ENCODE measurements at regions not wholly inside any gene's neighbourhood (a gene's known extent, or its start where the extent isn't known, plus 50 kb on each side); places are given as distances from the start of the nearest gene placed in this dataset.
"Not testable (repeated sequence)": the region's sequence is repeated elsewhere in the genome, so short reads cannot be mapped to it uniquely, and the experiment has no call there.

GRCh38 chr5:92730486-92730885 is 850.5 kb downstream of the NR2F1-AS1 start:
- DNase-seq (ENCODE audit: low spot score): no peak
- intact Hi-C loops (cut with DNase I): no loop called here

- DNase-seq (ENCODE audit: low spot score): no peak
- intact Hi-C loops (cut with DNase I): no loop called here
These were observed 851.9 kb downstream of the NR2F1-AS1 start for GRCh38 chr5:92729088-92729487.

- DNase-seq (ENCODE audit: low spot score): no peak
- intact Hi-C loops (cut with DNase I): no loop called here
These were observed 865.0 kb downstream of the NR2F1-AS1 start for GRCh38 chr5:92715946-92716520.

GRCh38 chr5:92713826-92714225 is 867.2 kb downstream of the NR2F1-AS1 start:
- intact Hi-C loops (cut with DNase I): no loop called here
- no peak for DNase-seq (ENCODE audit: low spot score)

GRCh38 chr5:92713335-92713743 is 867.7 kb downstream of the NR2F1-AS1 start:
- DNase-seq (ENCODE audit: low spot score): no peak
- intact Hi-C loops (cut with DNase I): no loop called here

GRCh38 chr5:92711956-92712355 is 869.1 kb downstream of the NR2F1-AS1 start:
- intact Hi-C loops (cut with DNase I): no loop called here
- DNase-seq (ENCODE audit: low spot score): no peak

- intact Hi-C loops (cut with DNase I): no loop called here
- DNase-seq (ENCODE audit: low spot score): no peak
These were observed 876.4 kb downstream of the NR2F1-AS1 start for GRCh38 chr5:92704590-92704989.

- intact Hi-C loops (cut with DNase I): no loop called here
These were observed 877.0 kb downstream of the NR2F1-AS1 start for GRCh38 chr5:92703976-92704375.

GRCh38 chr5:92695123-92696003 is 885.7 kb downstream of the NR2F1-AS1 start:
- intact Hi-C loops (cut with DNase I): loop anchor here in 1 of 2 donors (5.0 to 10.0 kb wide), 2 partner anchors 559 to 577 kb away; no protein-coding TSS in a partner anchor
- no peak for DNase-seq (ENCODE audit: low spot score)

More at GRCh38 chr5:92703976-92704375, 877.0 kb downstream of the NR2F1-AS1 start:
- no peak for DNase-seq (ENCODE audit: low spot score)

- intact Hi-C loops (cut with DNase I): loop anchor here in 1 of 2 donors (10.0 kb wide), 1 partner anchor 561 kb away; no protein-coding TSS in a partner anchor
- DNase-seq (ENCODE audit: low spot score): no peak
These were observed 887.0 kb downstream of the NR2F1-AS1 start for GRCh38 chr5:92694067-92694466.

- DNase-seq (ENCODE audit: low spot score): not testable (repeated sequence)
- intact Hi-C loops (cut with DNase I): loop anchor here in 1 of 2 donors (10.0 kb wide), 1 partner anchor 563 kb away; no protein-coding TSS in a partner anchor
These were observed 889.1 kb downstream of the NR2F1-AS1 start for GRCh38 chr5:92691955-92692354.

GRCh38 chr5:92687821-92688722 is 892.9 kb downstream of the NR2F1-AS1 start:
- DNase-seq (ENCODE audit: low spot score): no peak
- intact Hi-C loops (cut with DNase I): no loop called here

GRCh38 chr5:92678640-92679039 is 902.4 kb downstream of the NR2F1-AS1 start:
- DNase-seq (ENCODE audit: low spot score): no peak
- intact Hi-C loops (cut with DNase I): no loop called here

- intact Hi-C loops (cut with DNase I): no loop called here
- DNase-seq (ENCODE audit: low spot score): no peak
These were observed 904.5 kb downstream of the NR2F1-AS1 start for GRCh38 chr5:92676215-92677165.

GRCh38 chr5:92674321-92674720 is 906.7 kb downstream of the NR2F1-AS1 start:
- intact Hi-C loops (cut with DNase I): no loop called here

GRCh38 chr5:92665506-92665905 is 915.5 kb downstream of the NR2F1-AS1 start:
- intact Hi-C loops (cut with DNase I): no loop called here
- DNase-seq (ENCODE audit: low spot score): no peak

More at GRCh38 chr5:92674321-92674720, 906.7 kb downstream of the NR2F1-AS1 start:
- DNase-seq (ENCODE audit: low spot score): no peak

GRCh38 chr5:92662741-92663140 is 918.3 kb downstream of the NR2F1-AS1 start:
- intact Hi-C loops (cut with DNase I): no loop called here
- DNase-seq (ENCODE audit: low spot score): no peak

- intact Hi-C loops (cut with DNase I): no loop called here
- DNase-seq (ENCODE audit: low spot score): no peak
These were observed 921.8 kb downstream of the NR2F1-AS1 start for GRCh38 chr5:92659246-92659645.
